GM20431 (cell line): ENCODE measurements at regions not wholly inside any gene's neighbourhood (a gene's known extent, or its start where the extent isn't known, plus 50 kb on each side); places are given as distances from the start of the nearest gene placed in this dataset.
"Not testable (repeated sequence)": the region's sequence is repeated elsewhere in the genome, so short reads cannot be mapped to it uniquely, and the experiment has no call there.

Source experiments
- in situ Hi-C: fragments of 300-500 bp; cut with MseI, MboI; formaldehyde crosslinking; loops from one replicate; pipeline ENCODE4 v1.15.0; 2020; ENCODE audit warnings: low sequenced_read_pairs; ENCODE audit not compliant: unreplicated experiment

- in situ Hi-C loops: no loop called here
Measured at GRCh38 chr15:69766156-69766555, 313.5 kb downstream of the RPLP1 start.

- in situ Hi-C loops: no loop called here
Measured at GRCh38 chr15:69767191-69767590, 314.6 kb downstream of the RPLP1 start.

- in situ Hi-C loops: not testable (repeated sequence)
Measured at GRCh38 chr15:69769336-69769735, 316.7 kb downstream of the RPLP1 start.

GRCh38 chr15:69774258-69774657, 321.6 kb downstream of the RPLP1 start:
- in situ Hi-C loops: not testable (repeated sequence)

- in situ Hi-C loops: not testable (repeated sequence)
Measured at GRCh38 chr15:69774711-69775110, 322.1 kb downstream of the RPLP1 start.

GRCh38 chr15:69777356-69777755, 320.4 kb downstream of the TLE3 start:
- in situ Hi-C loops: no loop called here

- in situ Hi-C loops: no loop called here
Measured at GRCh38 chr15:69780374-69780773, 317.3 kb downstream of the TLE3 start.

- in situ Hi-C loops: no loop called here
Measured at GRCh38 chr15:69780981-69781380, 316.7 kb downstream of the TLE3 start.

- in situ Hi-C loops: no loop called here
Measured at GRCh38 chr15:69781411-69782125, 316.1 kb downstream of the TLE3 start.

GRCh38 chr15:69782139-69782658, 315.5 kb downstream of the TLE3 start:
- in situ Hi-C loops: no loop called here

GRCh38 chr15:69782809-69783208, 314.9 kb downstream of the TLE3 start:
- in situ Hi-C loops: no loop called here

- in situ Hi-C loops: no loop called here
Measured at GRCh38 chr15:69783211-69783610, 314.5 kb downstream of the TLE3 start.

- in situ Hi-C loops: no loop called here
Measured at GRCh38 chr15:69784798-69785566, 312.7 kb downstream of the TLE3 start.

GRCh38 chr15:69786136-69786701, 311.5 kb downstream of the TLE3 start:
- in situ Hi-C loops: no loop called here

GRCh38 chr15:69787791-69788190, 309.9 kb downstream of the TLE3 start:
- in situ Hi-C loops: no loop called here

- in situ Hi-C loops: no loop called here
Measured at GRCh38 chr15:69789648-69790393, 307.9 kb downstream of the TLE3 start.

- in situ Hi-C loops: no loop called here
Measured at GRCh38 chr15:69790632-69791031, 307.1 kb downstream of the TLE3 start.

GRCh38 chr15:69792823-69793222, 304.9 kb downstream of the TLE3 start:
- in situ Hi-C loops: no loop called here

- in situ Hi-C loops: no loop called here
Measured at GRCh38 chr15:69793431-69793780, 304.3 kb downstream of the TLE3 start.

GRCh38 chr15:69793781-69794451, 303.8 kb downstream of the TLE3 start:
- in situ Hi-C loops: no loop called here
